Medulla oblongata (tissue), 1 donor: ENCODE measurements at regions not wholly inside any gene's neighbourhood (a gene's known extent, or its start where the extent isn't known, plus 50 kb on each side); places are given as distances from the start of the nearest gene placed in this dataset.
"Not testable (repeated sequence)": the region's sequence is repeated elsewhere in the genome, so short reads cannot be mapped to it uniquely, and the experiment has no call there.

Source experiments
- DNase-seq: peaks from one replicate; pipeline ENCODE4 v3.0.0-alpha.2; 2015; ENCODE audit errors: extremely low spot score

DNA sequence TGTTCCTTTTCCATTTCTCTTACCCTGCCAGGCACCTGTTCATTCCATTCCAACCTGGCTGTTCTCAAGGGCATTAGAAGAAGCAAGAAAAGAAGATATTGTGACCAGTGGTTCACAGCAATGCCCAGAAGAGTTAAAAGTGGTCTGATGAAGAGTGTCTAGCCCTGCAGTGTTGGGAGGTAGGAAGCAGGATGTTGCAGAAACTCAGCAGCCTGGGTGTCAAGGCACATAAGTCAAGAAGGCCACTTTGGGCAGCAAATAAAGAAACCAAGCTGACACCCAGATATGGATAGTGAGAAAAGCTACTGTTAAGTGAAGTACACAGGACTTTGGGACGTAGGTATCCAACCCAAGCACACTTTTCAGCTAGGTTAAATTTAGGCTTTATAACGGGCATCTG is 199.9 kb upstream of the SATB1 start:
- DNase-seq, result no peak

DNA sequence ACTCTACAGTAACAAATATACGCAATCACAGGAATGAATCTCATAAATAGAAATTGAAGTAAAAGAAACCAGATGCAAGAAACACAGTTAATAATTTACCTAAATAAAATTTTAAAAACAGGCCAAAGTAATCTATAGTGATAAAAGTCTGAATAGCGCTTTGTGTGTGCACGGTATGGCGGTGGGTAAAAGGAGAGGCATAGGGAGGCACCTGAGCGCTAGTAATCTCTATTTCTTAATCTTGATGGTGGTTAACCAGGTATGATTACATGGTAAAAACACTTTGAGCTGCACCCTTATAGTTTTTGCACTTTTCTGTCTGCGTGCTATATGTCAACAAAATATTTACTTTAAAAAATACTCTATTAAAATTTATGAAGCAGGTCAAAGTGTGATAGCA is 198.1 kb upstream of the SATB1 start:
- DNase-seq, result no peak

DNA sequence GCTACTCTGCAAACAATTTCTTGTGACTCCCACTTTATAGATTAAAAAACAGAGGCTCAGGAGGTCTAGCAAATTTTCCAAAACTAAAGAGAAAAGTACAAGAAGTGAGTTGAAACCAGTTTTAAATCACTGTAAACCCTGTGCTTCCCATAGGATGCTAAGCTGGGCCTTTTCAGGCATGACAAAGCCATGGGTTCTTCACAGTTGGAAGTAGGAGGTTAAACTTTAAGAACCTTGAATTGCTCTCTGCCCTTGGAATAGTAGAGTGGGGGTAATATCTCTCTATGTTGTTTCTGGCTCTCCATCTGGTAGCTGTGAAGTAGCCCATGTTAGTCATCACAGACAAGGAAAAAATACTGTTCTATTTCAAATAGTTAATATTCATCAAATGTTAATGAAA is 193.6 kb upstream of the SATB1 start:
- no peak for DNase-seq

DNA sequence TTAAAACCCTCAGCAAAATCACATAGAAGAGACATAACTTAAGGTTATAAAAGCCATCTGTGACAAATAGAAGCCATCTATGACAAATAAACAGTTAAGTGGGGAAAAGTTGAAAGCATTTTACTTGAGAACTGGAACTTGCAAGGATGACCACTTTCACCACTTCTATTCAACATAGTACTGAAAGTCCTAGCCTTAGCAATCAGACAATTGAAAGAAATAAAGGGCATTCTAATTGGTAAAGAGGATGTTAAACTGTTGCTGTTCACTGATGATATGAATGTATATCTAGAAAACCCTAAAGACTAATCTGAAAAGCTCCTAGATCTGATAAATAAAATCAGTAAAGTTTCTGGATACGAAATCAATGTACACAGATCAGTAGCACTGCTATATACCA is 186.9 kb upstream of the SATB1 start:
- no peak for DNase-seq

DNA sequence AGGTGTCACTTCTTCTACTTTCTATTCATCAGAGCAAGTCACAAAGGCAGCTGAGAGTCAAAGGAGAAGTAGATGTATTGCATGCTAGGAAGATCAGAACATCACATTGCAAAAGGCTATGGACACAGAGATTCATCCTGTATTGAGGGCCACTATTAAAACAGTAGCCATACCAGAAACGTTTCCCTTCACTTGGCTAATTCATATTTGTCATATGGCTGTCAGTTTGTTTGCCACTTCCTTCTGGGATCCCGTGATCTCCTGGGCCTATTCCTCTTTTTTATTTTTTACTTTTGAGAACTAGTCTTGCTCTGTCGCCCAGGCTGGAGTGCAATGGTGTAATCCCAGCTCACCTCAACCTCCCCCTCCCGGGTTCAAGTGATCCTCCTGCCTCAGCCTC is 184.0 kb upstream of the SATB1 start:
- no peak for DNase-seq

DNA sequence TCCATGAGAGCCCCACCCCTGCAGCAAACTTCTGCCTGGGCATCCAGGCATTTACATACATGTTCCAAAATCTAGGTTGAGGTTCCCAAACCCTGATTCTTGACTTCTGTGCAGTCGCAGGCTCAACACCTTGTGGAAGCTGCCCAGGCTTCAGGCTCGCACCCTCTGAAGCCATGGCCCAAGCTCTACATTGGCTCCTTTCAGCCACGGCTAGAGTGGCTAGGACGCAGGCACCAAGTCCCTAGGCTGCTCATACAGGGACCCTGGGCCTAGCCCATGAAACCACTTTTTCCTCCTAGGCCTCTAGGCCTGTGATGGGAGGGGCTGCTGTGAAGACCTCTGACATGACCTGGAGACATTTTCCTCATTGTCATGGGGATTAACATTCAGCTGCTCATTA is 172.8 kb upstream of the SATB1 start:
- no peak for DNase-seq

DNA sequence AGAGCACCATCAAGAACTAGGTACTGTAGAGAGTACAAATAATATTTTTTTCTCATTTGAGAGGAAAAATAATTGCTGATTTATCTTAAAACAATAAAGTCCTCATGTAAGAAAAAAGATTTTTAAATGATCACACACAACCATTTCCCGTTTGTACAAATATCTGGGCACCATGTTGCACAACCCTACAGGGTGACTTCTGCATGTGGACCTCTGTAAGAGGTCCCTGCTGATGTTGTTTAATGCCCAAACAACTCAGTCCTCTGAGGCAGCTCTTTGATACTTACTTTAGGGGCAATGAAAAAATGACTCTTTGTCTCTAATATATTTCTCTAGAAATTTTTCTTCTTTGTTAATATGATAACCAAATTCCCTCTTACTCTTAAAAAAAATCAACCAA is 168.1 kb upstream of the SATB1 start:
- DNase-seq, result no peak

DNA sequence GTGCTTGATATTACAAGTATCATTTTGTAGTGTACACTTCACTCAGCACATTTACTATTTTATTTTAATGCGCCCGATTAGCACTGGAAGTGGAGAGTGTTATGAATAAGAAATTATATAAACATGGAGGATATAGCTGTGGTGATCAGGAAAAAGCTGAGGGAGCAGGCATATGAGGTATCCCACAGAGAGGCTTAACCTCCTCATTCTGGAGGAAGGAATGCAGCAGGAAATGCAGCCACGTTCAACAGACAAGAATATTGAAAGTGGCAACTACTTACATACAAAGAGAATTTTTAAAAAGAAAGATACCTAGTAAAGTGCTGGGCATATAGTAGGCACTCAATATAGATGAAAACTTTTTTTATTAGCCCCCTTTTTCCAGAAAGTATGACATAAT is 166.0 kb upstream of the SATB1 start:
- no peak for DNase-seq

DNA sequence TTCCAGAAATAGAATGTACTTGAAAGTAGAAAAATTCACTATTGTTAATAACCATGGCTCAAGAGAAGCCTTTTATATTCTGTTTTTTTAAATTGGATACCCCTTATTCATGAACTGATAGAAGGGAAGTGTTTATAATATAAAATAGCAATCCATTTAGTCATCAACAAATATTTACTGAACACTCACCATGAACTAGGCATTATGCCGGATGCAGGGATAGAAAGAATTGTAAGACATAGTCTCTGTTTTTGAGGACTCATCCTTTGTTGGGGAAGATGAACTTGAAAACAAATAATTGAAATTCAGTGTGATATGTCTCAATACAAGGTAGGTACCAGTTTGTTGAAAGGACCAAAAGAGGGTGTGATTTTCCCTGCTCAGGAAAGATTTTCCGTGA is 160.9 kb upstream of the SATB1 start:
- DNase-seq, result no peak

DNA sequence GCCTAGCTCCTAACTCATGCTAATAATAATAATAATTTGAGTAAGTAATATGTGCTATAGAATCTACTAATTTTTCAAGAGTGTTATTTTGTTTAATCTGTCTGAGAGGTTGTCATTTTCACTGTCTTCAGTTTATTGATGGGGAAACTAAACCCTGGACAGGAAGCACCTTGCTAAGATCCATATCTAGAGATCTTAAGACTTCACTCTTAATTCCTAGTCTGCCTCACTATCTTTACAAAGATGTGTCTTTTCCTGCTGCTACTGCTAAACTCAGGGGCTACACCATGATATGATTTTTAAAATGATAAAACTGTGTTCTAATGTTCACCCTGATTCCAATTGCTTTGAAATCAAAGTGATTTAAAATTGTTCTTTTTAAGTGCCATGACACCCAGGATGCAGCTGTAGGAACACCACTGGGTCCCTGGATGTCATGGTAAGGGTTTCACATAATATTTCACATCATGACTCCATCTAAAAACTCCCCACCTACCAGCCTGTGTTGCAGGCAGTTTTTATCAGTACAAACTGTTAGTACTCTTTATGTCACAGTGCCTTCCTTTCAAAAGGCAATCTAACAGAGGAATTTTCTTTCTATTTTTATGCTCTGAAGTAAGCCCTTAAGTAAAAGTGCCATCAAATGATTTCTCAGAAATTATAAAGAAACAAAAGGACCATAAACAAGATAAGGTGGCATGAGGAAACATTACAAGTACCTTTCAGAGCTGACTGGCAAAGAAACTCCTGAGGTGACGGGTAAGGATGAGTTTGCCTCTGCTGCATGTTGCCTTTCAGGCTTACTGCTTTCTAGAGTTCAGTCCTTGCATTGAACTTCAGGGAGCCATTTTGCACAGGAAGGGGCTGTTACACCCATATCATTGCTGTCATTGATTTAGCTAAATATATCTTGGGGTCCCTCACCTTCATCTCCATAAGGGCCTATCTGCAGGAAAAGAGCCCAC is 160.1 kb upstream of the SATB1 start:
- no peak for DNase-seq

DNA sequence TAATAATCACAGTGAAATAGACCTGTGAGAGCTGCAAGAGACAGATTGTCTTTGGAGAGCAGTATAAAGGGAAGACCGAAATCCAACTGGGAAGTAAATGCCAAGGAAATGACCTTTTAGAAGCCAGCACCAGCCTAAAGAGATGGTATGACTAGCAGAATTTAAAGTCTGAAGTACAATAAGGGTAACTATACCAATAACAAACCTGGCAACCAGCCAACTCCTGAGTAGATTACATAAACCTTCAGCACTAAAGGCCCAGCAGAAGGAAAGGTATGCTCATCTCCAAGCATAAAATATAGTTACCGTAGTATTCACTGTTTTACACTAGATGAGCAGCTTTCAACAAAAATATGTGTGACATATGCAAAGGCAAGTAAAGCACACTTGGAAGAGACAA is 155.1 kb upstream of the SATB1 start:
- no peak for DNase-seq

DNA sequence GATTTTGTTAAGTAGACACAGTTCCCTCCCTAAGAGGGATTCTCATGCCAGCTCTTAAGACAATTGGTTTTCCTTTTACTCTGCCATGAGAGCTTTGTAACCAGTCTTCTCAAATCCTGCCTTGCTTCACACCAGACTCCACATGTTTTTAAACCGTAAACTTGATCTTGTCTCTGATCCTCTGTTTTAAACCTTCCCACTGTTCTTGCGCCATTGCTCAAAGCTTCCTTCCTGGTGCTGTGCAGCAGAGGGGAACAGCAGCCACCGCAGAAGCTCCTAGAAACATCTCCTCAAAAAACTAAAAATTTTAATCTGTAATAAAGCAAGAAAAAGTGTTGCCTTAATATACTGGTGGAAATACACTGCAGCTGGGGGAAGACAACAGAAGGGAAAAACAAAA is 154.5 kb upstream of the SATB1 start:
- no peak for DNase-seq

DNA sequence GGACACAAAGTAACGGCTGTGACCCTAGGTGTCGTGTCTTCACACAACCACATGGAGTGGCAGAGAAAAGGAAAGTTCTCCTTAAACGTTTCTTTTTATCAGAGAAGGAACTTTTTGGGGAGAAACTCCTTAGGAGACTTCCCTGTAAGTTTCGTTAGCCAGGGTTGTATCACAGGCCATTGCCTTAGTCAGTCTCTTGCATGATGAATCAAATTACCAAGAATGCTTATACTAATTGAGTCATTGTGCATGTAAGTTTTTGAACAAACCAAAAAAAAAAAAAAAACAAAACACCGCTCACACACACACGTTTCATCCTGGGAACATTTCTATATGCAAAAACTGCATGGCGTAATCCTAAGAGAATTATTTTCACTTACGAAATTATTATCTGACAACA is 150.4 kb upstream of the SATB1 start:
- no peak for DNase-seq

DNA sequence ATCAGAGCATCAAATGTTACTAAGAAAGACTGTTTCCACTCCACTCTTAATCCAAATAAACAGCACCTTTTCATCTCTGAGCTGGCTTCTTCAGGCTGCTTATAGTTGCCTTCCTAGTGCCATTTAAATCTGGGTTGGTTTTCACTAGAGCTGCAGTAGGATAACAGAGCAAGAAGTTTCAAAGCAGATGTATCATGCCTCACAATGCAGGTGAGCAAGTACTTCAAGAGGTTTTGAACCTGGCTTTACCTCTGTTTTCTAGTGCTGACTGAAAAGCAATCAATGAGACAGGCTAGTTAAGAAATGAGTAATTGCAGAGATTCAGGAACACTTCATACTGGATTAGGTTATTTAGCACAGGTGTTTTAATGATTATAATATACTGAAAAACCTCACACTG is 147.7 kb upstream of the SATB1 start:
- DNase-seq, result no peak

DNA sequence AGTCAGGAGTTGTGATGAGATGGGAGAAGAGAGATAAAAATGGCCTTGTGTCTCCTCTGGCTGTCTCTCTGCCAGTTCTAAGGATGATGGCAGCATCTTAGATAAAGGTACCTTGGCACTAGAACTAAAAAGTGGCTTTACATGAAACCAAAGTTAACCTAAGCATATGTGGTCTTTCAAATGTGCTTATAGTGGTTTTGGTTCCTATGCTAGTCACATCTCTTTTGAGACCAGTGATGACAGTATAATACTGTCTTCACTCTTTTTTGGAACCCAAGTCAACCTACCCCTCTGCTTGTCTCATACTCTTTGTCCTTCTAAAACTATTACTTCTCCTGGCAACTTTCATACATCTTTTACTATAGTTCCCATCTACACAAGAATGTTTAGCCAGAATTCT is 142.2 kb upstream of the SATB1 start:
- DNase-seq, result no peak

DNA sequence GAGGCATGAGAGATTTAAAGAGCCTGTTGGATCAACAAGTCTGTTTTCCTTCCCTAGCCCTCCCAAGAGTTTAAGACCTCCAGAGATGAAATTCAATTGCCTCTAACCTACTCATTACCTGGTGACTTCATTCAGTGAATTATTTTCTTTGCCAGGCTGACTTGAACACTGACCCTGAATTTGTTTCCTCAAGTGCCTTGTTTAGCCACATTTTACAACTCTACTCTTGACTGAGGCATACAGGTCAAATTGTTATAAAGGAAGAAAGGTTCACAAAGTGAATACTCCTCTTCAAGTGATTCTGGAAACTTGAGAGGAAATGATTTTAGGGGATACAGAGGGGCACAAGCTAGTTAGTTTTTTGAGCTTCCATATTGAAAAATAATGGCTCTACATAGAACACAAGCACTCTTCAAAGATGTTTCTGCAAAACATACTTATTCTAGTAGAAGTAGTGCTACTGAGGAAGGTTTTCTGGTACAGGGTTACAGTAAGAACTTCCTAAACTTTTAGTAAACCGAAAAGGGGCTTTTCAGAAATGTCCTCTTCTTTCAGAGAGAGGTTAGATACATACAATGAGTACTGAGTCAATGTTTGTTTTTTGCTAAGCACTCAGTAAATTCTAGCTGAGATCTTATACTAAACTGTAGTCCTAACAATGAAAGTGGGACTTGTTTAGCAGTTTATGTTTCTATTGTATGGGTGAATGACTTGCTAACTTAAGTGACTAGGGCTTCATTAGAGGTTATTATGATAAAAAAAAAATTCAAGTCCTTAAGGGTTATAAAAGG is 137.4 kb upstream of the SATB1 start:
- no peak for DNase-seq

DNA sequence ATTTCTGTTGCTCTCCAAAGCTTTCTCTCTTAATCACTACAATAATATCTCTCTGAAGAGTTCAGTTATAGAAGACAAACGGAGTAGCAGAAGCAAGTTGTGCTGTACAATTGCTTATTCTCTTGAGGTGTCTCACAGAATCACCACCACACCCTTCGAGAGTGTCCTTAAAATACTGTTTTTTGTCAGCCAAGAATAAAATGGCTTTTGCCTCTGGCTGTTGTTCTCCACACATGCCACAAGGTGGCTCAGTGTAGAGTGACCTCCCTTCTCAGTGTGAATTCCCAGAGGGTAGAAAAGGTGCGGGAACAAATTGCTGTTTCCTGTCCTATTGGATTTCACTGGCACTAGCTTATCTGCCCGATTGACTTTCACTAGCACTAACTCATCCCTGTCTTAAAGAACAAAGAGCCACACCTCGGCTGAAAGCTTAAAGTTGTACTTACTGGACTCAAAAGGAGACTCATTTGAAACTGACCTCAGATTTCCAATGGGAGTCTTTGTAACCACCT is 134.2 kb upstream of the SATB1 start:
- DNase-seq, result peak; percentile 50

DNA sequence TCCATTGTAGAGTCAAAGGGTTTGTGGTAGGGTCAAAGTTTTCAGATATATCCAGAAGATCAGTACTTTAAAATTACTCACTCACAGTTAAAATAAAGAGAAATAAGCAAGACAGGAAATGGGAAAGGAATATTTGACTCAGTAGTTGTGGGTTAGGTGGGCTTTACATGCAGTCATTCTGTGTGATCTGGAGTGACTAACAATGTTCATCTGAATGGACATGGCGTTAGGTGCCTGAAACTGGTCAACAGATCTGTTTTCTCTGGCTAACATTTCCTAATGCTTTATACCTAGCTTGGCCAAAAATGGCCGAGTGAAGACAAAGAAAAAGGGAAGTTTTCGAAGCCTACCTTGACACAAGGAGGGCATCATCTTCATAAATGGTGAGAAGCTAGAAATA is 133.4 kb upstream of the SATB1 start:
- DNase-seq, result no peak

DNA sequence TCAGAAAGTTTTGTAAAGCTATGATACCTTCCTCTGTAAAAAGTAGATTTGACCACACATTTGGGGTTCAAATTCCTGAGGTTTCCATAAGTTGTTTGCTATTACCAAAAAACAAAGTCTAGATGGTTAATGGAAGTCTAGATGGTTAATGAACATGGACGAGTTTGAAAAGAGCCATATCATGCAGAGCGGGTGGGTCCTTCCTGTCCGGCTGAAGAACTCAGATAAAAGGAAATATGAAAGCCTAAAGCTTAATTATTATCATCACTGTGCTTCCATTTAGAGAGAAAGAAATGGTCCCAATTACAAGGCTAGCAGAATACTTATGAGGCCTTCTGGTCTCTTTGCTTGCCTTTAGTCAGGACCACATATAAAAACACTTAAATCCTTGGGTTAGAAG is 132.1 kb upstream of the SATB1 start:
- DNase-seq, result no peak

DNA sequence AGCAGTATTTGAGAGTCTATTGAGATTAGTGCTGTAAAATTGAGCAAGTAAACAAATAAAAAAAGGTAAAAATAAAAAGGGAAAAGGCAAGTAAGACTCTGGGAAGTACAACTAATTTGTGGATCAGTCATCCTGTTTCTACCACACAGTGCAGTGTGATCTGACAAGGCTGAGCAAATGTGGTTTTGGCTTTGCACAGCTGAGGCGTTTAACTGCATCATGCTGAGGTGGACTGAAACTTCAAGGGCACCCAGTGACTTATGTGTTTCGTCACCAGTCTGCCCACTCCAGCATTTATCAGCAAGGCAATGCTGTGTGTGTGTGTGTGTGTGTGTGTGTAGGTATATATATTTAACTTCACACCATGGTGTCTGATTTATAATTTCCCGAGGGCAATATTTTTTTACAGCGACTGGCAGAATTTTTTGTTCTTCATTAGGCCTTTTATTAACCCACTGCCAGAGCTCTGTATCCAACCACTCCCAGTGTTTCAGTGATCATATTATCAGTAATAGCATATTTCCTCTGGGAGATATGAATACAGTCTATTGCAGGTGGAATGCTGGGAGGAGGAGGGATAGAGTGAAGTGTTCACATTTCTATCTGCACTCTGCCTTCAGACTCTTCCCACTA is 131.5 kb upstream of the SATB1 start:
- no peak for DNase-seq

DNA sequence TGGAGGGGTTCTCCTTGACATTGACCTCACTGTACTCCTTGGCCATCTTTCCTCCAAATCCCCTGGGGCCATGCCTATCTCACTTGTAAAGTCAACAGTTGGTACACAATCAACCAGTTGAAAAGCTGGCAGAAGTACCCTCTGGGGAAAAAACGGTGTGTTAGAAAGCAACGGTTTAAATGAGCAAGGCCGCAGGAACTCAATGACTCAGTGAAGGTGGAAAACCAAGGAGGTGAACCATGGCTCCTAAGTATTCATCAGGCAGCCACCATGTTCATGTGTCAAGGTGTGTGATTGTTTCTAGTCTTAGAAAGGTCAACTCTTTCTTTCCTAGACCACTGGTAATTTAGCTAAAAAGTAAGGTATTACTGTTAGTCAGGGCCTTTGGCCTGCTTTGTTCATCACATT is 130.9 kb upstream of the SATB1 start:
- DNase-seq, result no peak

DNA sequence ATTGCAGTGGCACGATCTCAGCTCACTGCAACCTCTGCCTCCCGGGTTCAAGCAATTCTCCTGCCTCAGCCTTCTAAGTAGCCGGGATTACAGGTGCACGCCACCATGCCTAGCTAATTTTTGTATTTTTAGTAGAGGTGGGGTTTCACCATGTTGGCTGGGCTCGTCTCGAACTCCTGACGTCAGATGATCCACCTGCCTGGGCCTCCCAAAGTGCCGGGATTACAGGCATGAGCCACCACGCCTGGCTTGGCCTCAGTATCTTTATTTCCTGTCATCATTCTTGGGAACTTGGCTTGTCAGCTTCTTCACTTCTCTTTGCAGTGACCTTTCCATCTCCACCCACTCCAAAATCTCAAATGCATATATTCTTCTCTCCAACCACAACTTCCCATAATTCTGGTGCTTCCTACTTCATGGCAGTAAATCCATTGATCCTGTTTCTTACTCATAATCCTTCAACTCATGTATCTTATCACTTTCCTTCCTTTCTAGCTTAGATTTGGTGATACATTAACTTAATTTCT is 127.5 kb upstream of the SATB1 start:
- not testable (repeated sequence) for DNase-seq
